SK-N-DZ (cell line): ENCODE measurements at regions not wholly inside any gene's neighbourhood (a gene's known extent, or its start where the extent isn't known, plus 50 kb on each side); places are given as distances from the start of the nearest gene placed in this dataset.

Experiments used
- DNase-seq: peaks from one replicate; pipeline ENCODE4 v3.0.0-alpha.2; 2015; ENCODE audit warnings: low spot score

DNA sequence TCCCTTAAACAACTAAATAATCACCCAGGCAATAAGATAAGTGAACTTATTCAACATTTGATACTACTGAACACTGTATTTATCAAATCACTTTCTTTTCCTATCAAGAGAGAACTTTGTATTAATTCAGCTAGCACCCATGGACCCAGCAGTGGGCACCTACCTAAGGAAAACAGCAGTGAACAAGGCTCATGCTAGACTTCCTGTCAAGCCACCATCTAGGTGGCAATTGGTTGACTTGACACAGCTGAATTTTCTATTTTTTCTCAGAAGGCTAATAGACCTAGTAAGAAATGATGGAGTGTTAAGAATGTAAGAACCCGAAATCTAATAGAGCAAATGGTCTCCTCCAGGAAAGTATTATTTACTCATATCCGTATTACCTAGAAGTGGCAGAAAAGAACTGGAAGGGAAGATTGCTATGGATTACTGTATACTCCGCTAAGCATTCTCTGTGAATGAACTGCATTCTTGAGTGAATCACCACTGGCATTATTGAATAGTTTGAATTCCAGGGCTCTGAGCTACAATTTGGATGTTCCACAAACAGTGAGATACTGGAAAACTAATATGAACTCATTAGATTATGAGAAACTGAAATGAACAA, 988.2 kb upstream of the CDH2 start:
- DNase-seq: no peak

DNA sequence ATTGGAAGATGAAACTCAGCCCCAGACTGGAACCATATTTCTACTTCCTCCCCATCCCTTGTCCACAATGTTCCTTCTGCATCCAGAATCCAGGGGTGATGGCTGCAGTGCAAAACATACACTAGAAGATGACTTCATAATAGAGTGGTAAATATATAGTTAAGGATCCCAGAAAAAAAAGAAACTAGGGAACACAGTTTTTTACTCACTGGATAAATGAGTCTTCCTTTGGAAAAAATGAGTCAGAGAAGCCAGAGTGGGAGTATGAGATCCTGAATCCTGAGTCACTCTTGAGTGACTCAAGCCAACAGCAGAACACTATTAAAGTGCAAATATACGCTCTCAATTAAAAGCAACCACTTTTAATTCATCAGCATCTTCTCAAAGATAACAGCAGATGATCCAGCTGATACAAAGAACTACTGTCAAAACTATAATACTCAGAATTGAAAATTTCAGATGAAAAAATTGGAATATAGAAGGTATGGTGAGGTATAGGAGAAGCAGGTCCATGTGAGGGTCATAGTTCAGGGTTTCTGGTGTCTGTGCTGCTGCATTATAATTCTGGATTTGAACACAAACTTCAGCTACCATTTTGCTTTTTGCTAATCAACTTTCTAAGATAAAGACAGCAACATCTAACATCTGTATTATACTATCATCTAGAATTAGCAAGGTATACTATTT, 987.2 kb upstream of the CDH2 start:
- DNase-seq: no peak

DNA sequence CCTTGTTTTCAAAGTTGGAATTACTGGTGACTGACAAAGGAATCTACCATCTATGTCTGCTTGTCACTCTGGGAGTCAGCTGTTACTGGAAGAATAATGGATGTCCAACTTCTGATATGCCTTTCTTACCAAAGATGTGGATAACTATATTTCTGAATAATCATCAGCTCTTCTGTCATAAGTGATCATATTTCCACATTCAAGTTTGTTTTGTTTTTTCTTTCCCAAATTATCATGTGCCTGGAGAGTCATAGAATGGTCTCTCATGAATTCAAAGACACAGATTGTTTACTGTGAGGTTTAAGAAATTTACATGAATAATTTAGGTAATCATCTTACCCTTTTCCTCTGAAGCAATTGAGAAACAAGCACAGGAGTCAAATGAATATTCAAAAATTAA, 986.7 kb upstream of the CDH2 start:
- no peak for DNase-seq

- DNase-seq: no peak
Observed at GRCh38 chr18:29161429-29161828, 984.5 kb upstream of the CDH2 start.

- DNase-seq: no peak
Observed at GRCh38 chr18:29160170-29160569, 983.2 kb upstream of the CDH2 start.

DNA sequence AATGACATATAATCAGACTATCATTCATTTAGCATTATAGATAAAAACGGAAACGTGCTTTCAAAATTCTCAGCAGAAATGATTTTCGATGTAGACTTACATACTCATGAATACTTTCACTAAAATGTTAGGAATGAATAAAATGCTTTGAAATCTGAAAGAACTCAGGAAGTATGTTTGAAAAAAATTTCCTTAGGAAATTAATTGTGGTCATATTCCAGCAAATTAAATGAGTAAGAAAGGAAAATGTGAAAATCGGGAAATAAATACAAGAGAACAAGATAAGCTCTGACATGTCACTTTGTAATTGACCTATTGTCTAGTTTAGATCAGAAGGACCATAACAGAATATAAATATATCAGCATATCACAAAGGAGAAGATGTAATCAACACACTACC, 981.0 kb upstream of the CDH2 start:
- DNase-seq: no peak

GRCh38 chr18:29157057-29157780, 980.3 kb upstream of the CDH2 start:
- no peak for DNase-seq

GRCh38 chr18:29156531-29156930, 979.6 kb upstream of the CDH2 start:
- DNase-seq: no peak

DNA sequence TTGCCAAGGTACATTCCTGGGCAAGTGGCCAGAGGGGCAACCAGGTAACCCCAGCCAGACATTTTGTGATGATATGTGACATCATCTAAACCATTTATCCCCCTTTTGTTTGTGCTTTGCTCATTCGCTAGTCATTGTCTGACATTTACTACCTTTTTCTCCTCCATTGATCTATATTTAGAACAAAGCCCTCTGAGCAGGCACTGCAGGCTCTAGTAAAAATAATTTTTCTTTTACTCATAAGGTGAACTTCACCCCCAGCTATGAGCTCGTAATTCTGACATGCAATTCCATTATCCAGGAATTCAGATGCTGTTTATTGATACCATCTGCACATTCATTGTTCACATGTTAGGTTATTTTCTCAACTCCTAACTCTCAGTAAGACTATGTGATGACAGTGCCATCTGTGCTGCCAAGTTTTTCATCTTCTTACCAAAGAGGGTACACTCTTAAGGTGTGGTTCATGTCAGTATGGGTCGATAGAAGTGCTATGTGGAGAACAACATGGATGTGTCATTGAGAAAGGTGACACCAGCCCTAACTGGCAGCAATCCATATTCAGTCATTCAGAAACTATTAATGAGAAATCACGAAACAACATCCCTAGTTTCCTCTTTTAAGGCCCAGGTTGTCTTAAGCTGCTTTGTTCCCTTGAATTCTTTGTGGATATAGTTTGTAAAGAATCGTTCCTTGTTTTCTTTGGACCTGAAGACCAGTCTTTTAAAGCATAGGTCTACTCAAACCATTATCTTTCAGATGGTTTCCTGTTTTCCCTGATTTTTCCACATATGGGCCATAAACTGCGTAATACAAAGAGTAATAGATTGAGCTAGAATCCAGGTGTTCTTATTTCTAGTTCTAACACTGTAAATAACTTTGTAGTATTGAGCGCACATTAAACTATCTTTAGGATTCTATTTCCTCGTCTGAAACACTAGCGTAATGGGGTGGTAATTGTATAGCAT, 978.1 kb upstream of the CDH2 start:
- no peak for DNase-seq

- DNase-seq: no peak
Observed at GRCh38 chr18:29154196-29154757, 977.3 kb upstream of the CDH2 start.

GRCh38 chr18:29153091-29153490, 976.2 kb upstream of the CDH2 start:
- no peak for DNase-seq

DNA sequence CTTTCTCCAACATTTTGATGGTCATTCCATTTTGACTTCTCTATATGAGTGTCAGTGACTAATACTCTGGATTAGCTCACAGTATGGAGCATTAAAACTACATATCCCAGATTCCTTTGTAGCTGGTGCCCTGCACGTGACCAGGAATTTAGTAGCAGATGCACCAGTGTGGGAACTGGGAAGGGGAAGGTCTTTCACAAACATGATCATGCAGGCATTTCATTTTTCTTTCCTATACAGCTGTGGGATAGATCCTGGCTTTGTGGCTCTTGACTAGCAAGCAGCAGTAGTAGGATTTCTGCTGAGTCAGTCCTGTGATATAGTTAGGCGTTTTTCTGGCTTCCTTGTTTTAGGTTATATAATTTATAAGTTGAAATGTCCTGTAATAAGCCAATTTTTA, 971.0 kb upstream of the CDH2 start:
- DNase-seq: peak; percentile 38

DNA sequence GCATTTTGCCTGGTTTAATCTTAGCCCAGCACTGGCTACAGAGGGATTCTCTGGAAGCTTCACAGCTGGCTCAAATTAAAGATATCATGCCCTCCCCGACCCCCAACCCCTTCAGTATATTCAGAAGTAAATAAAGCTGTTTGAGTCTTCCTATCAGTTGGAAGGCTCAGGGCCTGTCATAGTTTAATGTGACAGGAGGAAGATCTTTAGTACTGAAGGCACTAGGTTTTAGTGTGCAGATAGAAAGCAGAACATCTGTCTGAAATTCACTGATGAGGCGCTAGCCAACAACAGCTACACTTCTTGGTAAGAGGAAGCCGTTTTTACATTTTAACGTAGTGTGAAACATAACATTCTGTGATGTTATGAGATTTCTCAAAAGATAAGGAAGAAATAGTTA, 969.1 kb upstream of the CDH2 start:
- peak; percentile 60 for DNase-seq

GRCh38 chr18:29140590-29140989, 963.7 kb upstream of the CDH2 start:
- no peak for DNase-seq

DNA sequence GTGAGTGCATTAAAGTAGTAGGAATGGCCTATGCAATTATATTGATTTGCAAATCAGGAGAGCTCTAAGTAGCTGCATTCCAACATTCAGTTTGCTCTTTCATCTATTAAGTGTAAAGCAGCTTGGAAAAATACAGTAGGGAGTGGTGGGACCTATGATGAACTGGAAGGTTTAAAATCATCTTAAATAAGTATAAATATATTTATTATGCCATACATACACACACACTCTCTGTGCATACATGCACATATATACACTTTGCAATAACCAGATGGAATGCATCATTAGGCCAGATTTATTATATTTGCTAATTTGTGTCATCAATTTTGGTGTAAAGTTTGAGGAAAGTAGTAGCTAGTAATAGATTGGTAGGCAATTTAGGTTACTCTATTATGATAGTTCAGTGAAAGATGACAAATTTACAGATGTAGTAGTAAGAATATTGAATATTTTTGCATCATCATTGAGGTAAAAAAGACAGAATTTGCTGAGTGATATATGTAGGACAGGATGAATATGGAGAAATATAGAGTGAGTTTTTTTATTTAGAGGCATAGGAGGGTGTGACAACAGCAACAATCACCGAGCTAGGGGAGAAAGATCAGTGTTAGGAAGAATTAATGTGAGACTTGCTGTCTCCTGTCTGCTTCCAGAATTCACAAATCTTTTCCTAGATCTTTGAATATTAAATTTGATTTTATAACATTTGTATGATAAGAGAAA, 961.0 kb upstream of the CDH2 start:
- DNase-seq: no peak

DNA sequence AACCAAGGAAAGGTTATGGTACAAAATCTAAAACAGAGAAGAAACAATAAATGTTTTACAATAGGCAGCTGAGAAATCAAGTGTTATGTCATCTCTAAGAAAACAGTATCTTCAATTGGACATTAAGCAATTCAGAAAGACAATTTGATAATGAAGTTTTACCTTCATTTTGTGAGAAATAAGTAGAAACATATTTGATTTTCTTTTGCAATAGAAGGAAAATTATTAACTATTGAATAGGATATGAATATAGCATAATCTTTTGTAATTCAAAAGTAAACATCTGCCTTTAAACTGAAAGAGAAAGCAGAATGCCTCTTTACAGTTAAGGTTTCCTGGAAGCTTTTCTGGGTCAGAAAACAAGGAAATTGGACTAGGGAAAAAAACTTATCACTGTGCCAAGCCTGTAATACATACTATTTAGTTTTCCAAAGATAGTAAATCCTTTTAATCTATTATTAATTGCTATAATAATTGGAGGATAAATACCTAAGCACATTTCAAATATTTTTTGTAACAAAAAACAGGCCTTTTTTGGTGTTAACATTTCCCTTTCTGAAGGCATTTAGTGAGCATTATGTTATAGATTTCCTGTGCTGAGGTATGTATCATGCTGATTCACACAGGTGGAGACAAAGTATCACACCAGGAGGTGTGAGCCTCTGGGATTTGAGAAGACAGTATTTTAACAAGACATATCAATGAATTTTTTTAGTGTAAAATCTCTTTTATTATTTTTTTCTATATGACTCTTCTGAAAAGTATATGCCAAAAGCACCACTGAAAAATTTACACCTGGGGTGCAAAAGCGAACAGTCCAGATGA, 947.0 kb upstream of the CDH2 start:
- no peak for DNase-seq

DNA sequence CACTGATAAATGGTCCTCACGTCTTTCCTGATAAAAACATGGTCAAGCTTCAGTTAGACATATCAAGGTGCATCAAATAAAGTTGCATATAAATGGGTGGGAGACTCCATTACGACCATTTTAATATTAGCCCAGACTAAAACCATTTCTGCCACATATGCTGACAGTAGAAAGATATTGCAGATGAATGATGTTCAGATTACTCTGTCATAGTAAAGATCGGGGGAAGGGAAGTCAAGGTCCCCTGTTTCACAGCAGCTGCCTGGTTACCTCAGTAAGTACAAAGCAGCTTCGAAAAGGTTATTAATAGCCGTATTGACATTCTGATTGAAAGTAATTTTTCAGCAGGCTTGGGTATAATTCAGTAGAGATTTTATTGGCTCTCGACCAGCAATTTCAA, 927.7 kb upstream of the CDH2 start:
- DNase-seq: peak; percentile 28

- no peak for DNase-seq
Observed at GRCh38 chr18:29104227-29104626, 927.3 kb upstream of the CDH2 start.

DNA sequence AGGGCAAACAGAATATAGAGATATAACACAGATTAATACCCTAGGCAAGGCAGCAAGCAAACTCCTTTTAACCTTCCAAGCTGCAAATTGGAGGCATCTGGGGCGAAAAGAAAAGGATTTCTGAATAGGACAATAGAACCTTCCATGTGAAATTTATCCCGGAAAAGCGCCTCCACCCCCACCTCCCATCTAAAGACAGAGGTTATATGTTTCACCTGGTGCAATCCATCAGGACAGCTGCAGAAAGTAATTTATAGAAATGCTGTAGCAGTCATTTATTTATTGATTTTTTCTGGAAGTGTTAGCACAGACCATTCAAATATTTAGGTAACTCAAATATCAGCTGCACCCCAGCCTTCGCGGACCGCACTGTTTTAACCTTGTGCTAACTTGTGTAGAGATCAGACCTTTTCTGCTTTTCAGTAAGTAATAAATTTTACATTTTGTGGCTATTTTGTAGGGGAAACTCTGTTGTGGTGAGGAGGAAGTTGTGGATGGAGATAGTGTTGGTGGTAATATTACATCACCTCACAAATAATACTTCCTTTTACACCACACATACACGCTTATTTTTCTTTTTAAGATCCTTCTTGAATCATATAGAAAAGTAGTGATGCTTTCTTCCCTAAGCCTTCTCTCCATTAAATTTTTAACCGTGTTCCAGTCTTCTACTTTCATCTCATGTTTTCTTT, 919.3 kb upstream of the CDH2 start:
- no peak for DNase-seq
